Gastrocnemius medialis (tissue), 4 donors: ENCODE measurements at regions not wholly inside any gene's neighbourhood (a gene's known extent, or its start where the extent isn't known, plus 50 kb on each side); places are given as distances from the start of the nearest gene placed in this dataset.

Source experiments
- ATAC-seq, 2 donors: fragments of 150-250 bp; one replicate each; pipeline ENCODE4 v1.9.1; 2016
- DNase-seq, 2 donors: peaks; one replicate each; pipeline ENCODE4 v3.0.0-alpha.2; 2019
- H3K27ac ChIP-seq, 4 donors: fragments of 200-600 bp; sonication (generic); 1 replicate in 1 of 4; 2 replicates in 3 of 4; pipeline ENCODE4 v1.5.1; 2016 to 2018; ENCODE audit warnings: mild to moderate bottlenecking in 2 of 4, moderate library complexity in 1 of 4
- H3K27me3 ChIP-seq, 3 donors: fragments of 200-600 bp; sonication (generic) in 2 of 3; 1 replicate in 1 of 3; 2 replicates in 2 of 3; pipeline versions ENCODE4 v1.5.1 to v1.6.0; 2016 to 2019; ENCODE audit warnings: mild to moderate bottlenecking in 1 of 3, moderate library complexity in 1 of 3
- H3K36me3 ChIP-seq, 2 donors: fragments of 200-600 bp; sonication (generic) in 1 of 2; one replicate each; pipeline ENCODE4 v1.5.1; 2017 to 2018
- H3K4me1 ChIP-seq, 2 donors: fragments of 200-600 bp; sonication (generic) in 1 of 2; one replicate each; pipeline ENCODE4 v1.5.1; 2016 to 2017; ENCODE audit warnings: mild to moderate bottlenecking in 2 of 2
- H3K4me3 ChIP-seq, 4 donors: fragments of 200-600 bp; sonication (generic) in 3 of 4; 1 replicate in 1 of 4; 2 replicates in 3 of 4; pipeline ENCODE4 v1.5.1; 2016 to 2019; ENCODE audit warnings: mild to moderate bottlenecking in 2 of 4
- H3K9me3 ChIP-seq, 3 donors: fragments of 200-600 bp; sonication (generic) in 2 of 3; 1 replicate in 1 of 3; 2 replicates in 2 of 3; pipeline ENCODE4 v1.5.1; 2016 to 2019
- CTCF ChIP-seq, 5 experiments: fragments of 450-650 bp in 3 of 5; fragments of 200-600 bp in 2 of 5; sonication (generic) in 2 of 5; IDR thresholded peaks in 4 of 5; conservative IDR thresholded peaks in 1 of 5; 1 replicate in 4 of 5; 2 replicates in 1 of 5; pipeline ENCODE4 v1.5.1; 2016 to 2019; ENCODE audit warnings: antibody characterized with exemption in 5 of 5, mild to moderate bottlenecking in 3 of 5, moderate library complexity in 3 of 5
- POLR2A ChIP-seq, 2 donors: fragments of 450-650 bp; IDR thresholded peaks; one replicate each; pipeline ENCODE4 v1.6.1; 2017; ENCODE audit warnings: antibody characterized with exemption in 2 of 2, mild to moderate bottlenecking in 2 of 2, moderate library complexity in 2 of 2
- in situ Hi-C, 4 donors: fragments of 200-750 bp; cut with MboI; loops; one replicate each; pipeline versions ENCODE4 v1.15.0 to v1.8.0; 2017; ENCODE audit warnings: low sequenced_read_pairs in 4 of 4
- intact Hi-C: fragments of 100-400 bp; cut with DNase I; formaldehyde crosslinking; loops from one replicate; pipeline ENCODE4 v1.15.1; 2023; ENCODE audit warnings: low total_unique reads

GRCh38 chr2:149894226-149894625 is 306.7 kb upstream of the MMADHC start:
- intact Hi-C loops (no loop called here), in situ Hi-C loops (no loop called here)
- Histone ChIP-seq H3K4me3 (no peak overlapping the region), H3K9me3 (no peaks in the 10 kb centered on the region), H3K27ac (no peak overlapping the region), H3K4me1 (no peaks in the 10 kb centered on the region), H3K36me3 (no peaks in the 10 kb centered on the region), H3K27me3 (no peaks in the 10 kb centered on the region)
- ATAC-seq (no peak), DNase-seq (no peak)
- TF ChIP-seq POLR2A (IDR thresholded peaks at IDR 0.05) (no peak), CTCF (IDR thresholded peaks at IDR 0.05 in 4 of 5, conservative IDR thresholded peaks at IDR 0.05 in 1 of 5) (no peak)

- Histone ChIP-seq H3K36me3 (no peaks in the 10 kb centered on the region), H3K4me3 (no peak overlapping the region), H3K4me1 (no peaks in the 10 kb centered on the region), H3K27me3 (no peaks in the 10 kb centered on the region), H3K27ac (no peak overlapping the region), H3K9me3 (no peaks in the 10 kb centered on the region)
- intact Hi-C loops (no loop called here), in situ Hi-C loops (no loop called here)
- DNase-seq (no peak), ATAC-seq (no peak)
- TF ChIP-seq POLR2A (IDR thresholded peaks at IDR 0.05) (no peak), CTCF (IDR thresholded peaks at IDR 0.05 in 4 of 5, conservative IDR thresholded peaks at IDR 0.05 in 1 of 5) (no peak)
Measured at GRCh38 chr2:149892563-149892962, 305.0 kb upstream of the MMADHC start.

GRCh38 chr2:149885946-149886345 is 298.4 kb upstream of the MMADHC start:
- Histone ChIP-seq H3K36me3 (no peaks in the 10 kb centered on the region), H3K4me3 (no peak overlapping the region), H3K4me1 (no peaks in the 10 kb centered on the region), H3K27me3 (no peaks in the 10 kb centered on the region), H3K27ac (no peak overlapping the region), H3K9me3 (no peaks in the 10 kb centered on the region)
- ATAC-seq (no peak), DNase-seq (no peak)
- TF ChIP-seq CTCF (IDR thresholded peaks at IDR 0.05 in 4 of 5, conservative IDR thresholded peaks at IDR 0.05 in 1 of 5) (no peak), POLR2A (IDR thresholded peaks at IDR 0.05) (no peak)
- in situ Hi-C loops, result no loop called here
- intact Hi-C loops, result no loop called here

- Histone ChIP-seq H3K27me3 (no peaks in the 10 kb centered on the region), H3K9me3 (no peaks in the 10 kb centered on the region), H3K4me1 (no peaks in the 10 kb centered on the region), H3K36me3 (no peaks in the 10 kb centered on the region), H3K4me3 (no peak overlapping the region), H3K27ac (no peak overlapping the region)
- intact Hi-C loops, result no loop called here
- TF ChIP-seq POLR2A (IDR thresholded peaks at IDR 0.05) (no peak), CTCF (IDR thresholded peaks at IDR 0.05 in 4 of 5, conservative IDR thresholded peaks at IDR 0.05 in 1 of 5) (no peak)
- ATAC-seq (peak; percentile 58 to 72), DNase-seq (peak in 1 of 2 donors; percentile 16)
- in situ Hi-C loops, result no loop called here
Measured at GRCh38 chr2:149885468-149885867, 297.9 kb upstream of the MMADHC start.

- Histone ChIP-seq H3K27ac (no peak overlapping the region), H3K27me3 (no peaks in the 10 kb centered on the region), H3K36me3 (no peaks in the 10 kb centered on the region), H3K9me3 (no peaks in the 10 kb centered on the region), H3K4me1 (no peaks in the 10 kb centered on the region), H3K4me3 (no peak overlapping the region)
- in situ Hi-C loops, result no loop called here
- TF ChIP-seq CTCF (IDR thresholded peaks at IDR 0.05 in 4 of 5, conservative IDR thresholded peaks at IDR 0.05 in 1 of 5) (no peak), POLR2A (IDR thresholded peaks at IDR 0.05) (no peak)
- DNase-seq (no peak), ATAC-seq (no peak)
- intact Hi-C loops, result no loop called here
Measured at GRCh38 chr2:149884871-149885270, 297.3 kb upstream of the MMADHC start.
